ENCODE measurements at regions not wholly inside any gene's neighbourhood (a gene's known extent, or its start where the extent isn't known, plus 50 kb on each side); places are given as distances from the start of the nearest gene placed in this dataset.

DNA sequence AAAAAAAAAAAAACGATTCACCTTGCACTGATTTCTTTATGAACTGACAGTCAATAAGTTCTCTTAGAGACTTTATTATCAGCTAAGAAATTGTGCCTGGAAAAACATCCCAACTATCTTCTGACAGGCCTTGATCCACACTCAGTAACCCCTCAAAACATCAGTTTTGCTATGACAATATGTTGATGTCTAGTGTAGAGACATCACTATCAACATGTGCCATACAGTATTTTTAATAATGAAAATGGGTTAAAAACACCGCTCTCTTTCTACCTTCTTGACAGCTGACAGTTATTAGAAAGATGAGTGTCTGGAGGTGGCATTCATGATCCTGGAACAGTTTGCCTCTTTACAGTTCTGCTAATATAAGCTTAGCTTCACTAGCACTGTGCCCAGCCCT is 175.8 kb upstream of the TMEM229A start:
- TF ChIP-seq POLR2A (IDR thresholded peaks at IDR 0.05; ENCODE audit: low read depth), result no peak
- no peak for TF ChIP-seq CTCF (IDR thresholded peaks at IDR 0.05)
